BJ (cell line): ENCODE measurements at regions not wholly inside any gene's neighbourhood (a gene's known extent, or its start where the extent isn't known, plus 50 kb on each side); places are given as distances from the start of the nearest gene placed in this dataset.

Source experiments
- CTCF ChIA-PET: fragments of 350-600 bp; formaldehyde crosslinking; extraction: SDS; loops from one replicate; lab custom pipeline; 2021; ENCODE audit warnings: antibody characterized with exemption, inconsistent platforms; lab: Yijun Ruan, JAX
- POLR2A ChIA-PET: fragments of 300-600 bp; sonication (Branson Sonifier 250); formaldehyde crosslinking; extraction: SDS; loops from one replicate; lab custom pipeline; 2021; ENCODE audit warnings: antibody characterized with exemption; lab: Charles Lee
- DNase-seq: peaks from one replicate; pipeline ENCODE4 v3.0.0-alpha.2; 2011; ENCODE audit warnings: low read depth
- H3K27me3 ChIP-seq: 2 replicates; pipeline ENCODE4 v1.6.0; 2011; ENCODE audit warnings: low read length; ENCODE audit not compliant: control insufficient read depth, insufficient read depth
- H3K36me3 ChIP-seq: 2 replicates; pipeline ENCODE4 v1.5.1; 2011; ENCODE audit warnings: low read length; ENCODE audit not compliant: control insufficient read depth, insufficient read depth
- H3K4me3 ChIP-seq: 2 replicates; pipeline ENCODE4 v1.5.1; 2011; ENCODE audit warnings: low read depth, mild to moderate bottlenecking, control low read depth, low read length
- CTCF ChIP-seq: IDR thresholded peaks from 2 replicates; pipeline ENCODE4 v1.5.1; 2011; ENCODE audit warnings: low read depth, mild to moderate bottlenecking, control low read depth, inconsistent platforms, low read length, moderate library complexity; ENCODE audit not compliant: insufficient read depth

GRCh38 chr6:158879180-158879579 is 60.0 kb upstream of the EZR start:
- Histone ChIP-seq H3K4me3 (no peak overlapping the region), H3K27me3 (no peaks in the 10 kb centered on the region), H3K36me3 (no peaks in the 10 kb centered on the region)
- DNase-seq, result no peak
- ChIA-PET CTCF (no interaction called here), POLR2A (no interaction called here)
- no peak for TF ChIP-seq CTCF

GRCh38 chr6:158877716-158878115 is 58.5 kb upstream of the EZR start:
- no peak for TF ChIP-seq CTCF
- CTCF ChIA-PET, result no interaction called here
- Histone ChIP-seq H3K36me3 (no peaks in the 10 kb centered on the region), H3K4me3 (no peak overlapping the region), H3K27me3 (no peaks in the 10 kb centered on the region)
- POLR2A ChIA-PET, result no interaction called here
- no peak for DNase-seq

GRCh38 chr6:158876886-158877285 is 57.7 kb upstream of the EZR start:
- Histone ChIP-seq H3K4me3 (no peak overlapping the region), H3K27me3 (no peaks in the 10 kb centered on the region), H3K36me3 (no peaks in the 10 kb centered on the region)
- POLR2A ChIA-PET, result no interaction called here
- no peak for DNase-seq
- CTCF ChIA-PET, result no interaction called here
- no peak for TF ChIP-seq CTCF

- POLR2A ChIA-PET, result no interaction called here
- H3K36me3 ChIP-seq, result no peaks in the 10 kb centered on the region
- no peaks in the 10 kb centered on the region for H3K27me3 ChIP-seq
- TF ChIP-seq CTCF, result no peak
- no peak overlapping the region for H3K4me3 ChIP-seq
- DNase-seq, result no peak
- CTCF ChIA-PET, result interaction anchor here (1.5 kb wide), 1 partner anchor 19 kb away, joined by 5 read pairs; no protein-coding TSS in a partner anchor
Observed at GRCh38 chr6:158870649-158870957, 51.4 kb upstream of the EZR start.

GRCh38 chr6:158869826-158870648 is 50.9 kb upstream of the EZR start:
- ChIA-PET POLR2A (no interaction called here), CTCF (interaction anchor here (0.6 to 1.5 kb wide), 3 partner anchors 18 to 50 kb away, joined by 3 to 5 read pairs (median 3); no protein-coding TSS in a partner anchor)
- Histone ChIP-seq H3K4me3 (peak overlapping the region; percentile 57), H3K36me3 (no peaks in the 10 kb centered on the region), H3K27me3 (no peaks in the 10 kb centered on the region)
- peak; percentile 76 for DNase-seq
- TF ChIP-seq CTCF, result peak; percentile 20; the same call in 1 of the 2 replicates
